CD4-positive, alpha-beta memory T cell (primary cell): ENCODE measurements at regions not wholly inside any gene's neighbourhood (a gene's known extent, or its start where the extent isn't known, plus 50 kb on each side); places are given as distances from the start of the nearest gene placed in this dataset.

ENCODE experiments used
- CTCF ChIA-PET: fragments of 350-600 bp; sonication (Branson Sonifier 250); formaldehyde crosslinking; loops from one replicate; lab custom pipeline; 2021; ENCODE audit warnings: inconsistent platforms; ENCODE audit not compliant: partially characterized antibody; lab: Charles Lee
- POLR2A ChIA-PET: fragments of 350-600 bp; sonication (Branson Sonifier 250); formaldehyde crosslinking; loops from one replicate; lab custom pipeline; 2021; ENCODE audit not compliant: partially characterized antibody; lab: Charles Lee
- DNase-seq, 5 donors: peaks; one replicate each; pipeline versions ENCODE4 v3.0.0 to v3.0.0-alpha.2; 2020 to 2022; ENCODE audit warnings: mixed read lengths in 1 of 5
- H3K27ac ChIP-seq: one replicate; pipeline ENCODE4 v1.7.0; 2013; ENCODE audit warnings: low read depth, low read length
- H3K27me3 ChIP-seq: 2 replicates; pipeline ENCODE4 v1.7.0; 2013; ENCODE audit warnings: mild to moderate bottlenecking, low read length, moderate library complexity; ENCODE audit not compliant: insufficient read depth
- H3K36me3 ChIP-seq: 2 replicates; pipeline ENCODE4 v1.7.0; 2013; ENCODE audit warnings: mild to moderate bottlenecking, low read length, moderate library complexity; ENCODE audit not compliant: insufficient read depth
- H3K4me1 ChIP-seq: 2 replicates; pipeline ENCODE4 v1.7.0; 2013; ENCODE audit warnings: mild to moderate bottlenecking, low read length, moderate library complexity; ENCODE audit not compliant: insufficient read depth
- H3K4me3 ChIP-seq, 2 donors: one replicate each; pipeline ENCODE4 v1.7.0; 2013; ENCODE audit warnings: low read length in 2 of 2, mild to moderate bottlenecking in 1 of 2
- H3K9me3 ChIP-seq, 2 donors: one replicate each; pipeline ENCODE4 v1.7.0; 2013; ENCODE audit warnings: low read length in 2 of 2, control low read depth in 1 of 2; ENCODE audit not compliant: control insufficient read depth in 1 of 2
- H3K27ac Mint-ChIP-seq, 7 donors: one replicate each; pipeline ENCODE4 v1.8.0; 2020 to 2021; ENCODE audit warnings: mixed read lengths in 7 of 7, mild to moderate bottlenecking in 6 of 7, inconsistent platforms in 3 of 7, moderate library complexity in 3 of 7
- H3K27me3 Mint-ChIP-seq, 2 donors: one replicate each; pipeline ENCODE4 v1.8.0; 2020 to 2021; ENCODE audit warnings: mixed read lengths in 2 of 2
- H3K36me3 Mint-ChIP-seq, 2 donors: one replicate each; pipeline ENCODE4 v1.8.0; 2020 to 2021; ENCODE audit warnings: mixed read lengths in 2 of 2, inconsistent platforms in 1 of 2, mild to moderate bottlenecking in 1 of 2
- H3K4me1 Mint-ChIP-seq, 4 donors: one replicate each; pipeline ENCODE4 v1.8.0; 2020 to 2021; ENCODE audit warnings: mixed read lengths in 4 of 4, mild to moderate bottlenecking in 1 of 4
- H3K4me3 Mint-ChIP-seq, 8 donors: one replicate each; pipeline ENCODE4 v1.8.0; 2020 to 2021; ENCODE audit warnings: mixed read lengths in 8 of 8, mild to moderate bottlenecking in 7 of 8, moderate library complexity in 6 of 8, inconsistent platforms in 3 of 8
- H3K9me3 Mint-ChIP-seq, 8 donors: one replicate each; pipeline ENCODE4 v1.8.0; 2020 to 2021; ENCODE audit warnings: mixed read lengths in 8 of 8, mild to moderate bottlenecking in 5 of 8, inconsistent platforms in 3 of 8, moderate library complexity in 1 of 8
- intact Hi-C: fragments of 100-400 bp; cut with micrococcal nuclease; formaldehyde crosslinking; loops from one replicate; pipeline ENCODE4 v1.15.1; 2023

DNA sequence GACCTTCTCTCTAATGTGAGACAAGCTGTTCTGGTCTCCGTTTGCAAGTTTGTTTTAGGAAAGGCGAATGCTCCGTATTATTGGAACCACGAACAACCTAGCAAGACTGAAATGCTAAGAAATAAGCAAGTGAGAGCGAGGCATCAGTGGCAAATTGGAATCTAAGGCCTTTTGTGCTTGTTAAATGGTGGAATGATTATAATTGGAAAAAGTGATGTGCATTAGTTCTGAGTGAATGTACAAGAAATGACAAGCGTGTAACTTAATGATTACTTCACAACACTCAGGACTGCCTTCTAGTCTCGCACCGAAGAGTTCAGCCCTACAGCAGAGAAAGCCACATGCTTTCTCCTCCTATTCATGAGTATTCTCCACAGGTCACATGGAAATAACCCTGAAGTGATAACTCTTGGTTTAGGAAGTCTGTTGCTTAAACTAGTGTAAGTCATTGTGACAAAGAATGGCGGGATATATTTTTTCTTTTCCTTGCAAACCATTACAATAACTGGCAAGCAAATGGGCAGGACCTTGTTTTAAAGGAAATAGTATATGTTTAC, 392.2 kb upstream of the FIGN start:
- ChIA-PET POLR2A (no interaction called here), CTCF (no interaction called here)
- Mint-ChIP-seq H3K9me3 (peaks cover 0 to 11% (median 3%) of the 10 kb centered on the region in 8 donors), H3K4me3 (no peak overlapping the region), H3K27ac (no peak overlapping the region), H3K4me1 (no peaks in the 10 kb centered on the region), H3K36me3 (no peaks in the 10 kb centered on the region), H3K27me3 (no peaks in the 10 kb centered on the region)
- no peak for DNase-seq
- no peaks in the 10 kb centered on the region for H3K4me1 ChIP-seq
- H3K27me3 ChIP-seq: no peaks in the 10 kb centered on the region
- intact Hi-C loops: no loop called here
- no peak overlapping the region for H3K4me3 ChIP-seq
- no peak overlapping the region for H3K27ac ChIP-seq
- H3K9me3 ChIP-seq: no peaks in the 10 kb centered on the region
- H3K36me3 ChIP-seq: no peaks in the 10 kb centered on the region

DNA sequence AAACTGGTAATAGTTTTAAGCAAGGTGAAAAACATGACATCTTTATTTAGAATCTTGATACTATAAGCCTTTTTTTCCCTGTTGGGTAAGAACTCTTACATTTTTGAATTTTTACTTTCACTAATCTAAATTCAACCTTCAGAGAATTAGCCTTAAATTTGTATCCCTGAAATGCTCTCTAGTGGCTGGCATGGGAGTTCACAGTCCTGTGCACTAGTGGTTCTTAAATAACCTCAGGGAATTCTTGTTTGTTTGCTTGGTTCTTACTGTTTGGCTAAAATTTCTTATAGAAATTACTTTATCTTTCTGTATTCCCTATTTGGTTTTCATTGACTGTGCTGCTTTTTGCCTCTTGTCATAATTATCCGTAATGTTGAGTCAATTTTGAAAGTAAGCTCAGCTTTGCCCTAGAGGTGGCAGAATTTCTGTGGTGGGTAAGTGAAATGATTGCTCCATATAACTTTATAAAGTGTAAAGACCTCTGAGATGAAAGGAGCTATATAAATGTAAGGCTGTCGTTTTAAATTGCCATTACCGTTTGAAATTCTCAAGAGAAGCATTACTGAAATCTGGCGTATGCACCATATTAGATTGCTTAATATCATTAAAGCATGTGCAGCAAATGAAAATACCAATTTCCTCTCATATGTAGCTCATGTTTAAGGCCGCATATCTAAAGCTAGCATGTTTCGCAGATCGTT, 391.3 kb upstream of the FIGN start:
- intact Hi-C loops: no loop called here
- Mint-ChIP-seq H3K4me3 (no peak overlapping the region), H3K4me1 (no peaks in the 10 kb centered on the region), H3K36me3 (no peaks in the 10 kb centered on the region), H3K9me3 (peaks cover 0 to 11% (median 3%) of the 10 kb centered on the region in 8 donors), H3K27me3 (no peaks in the 10 kb centered on the region), H3K27ac (no peak overlapping the region)
- DNase-seq: no peak
- Histone ChIP-seq H3K9me3 (no peaks in the 10 kb centered on the region), H3K27ac (no peak overlapping the region), H3K4me3 (no peak overlapping the region), H3K4me1 (no peaks in the 10 kb centered on the region), H3K36me3 (no peaks in the 10 kb centered on the region), H3K27me3 (no peaks in the 10 kb centered on the region)
- POLR2A ChIA-PET: no interaction called here
- CTCF ChIA-PET: no interaction called here

DNA sequence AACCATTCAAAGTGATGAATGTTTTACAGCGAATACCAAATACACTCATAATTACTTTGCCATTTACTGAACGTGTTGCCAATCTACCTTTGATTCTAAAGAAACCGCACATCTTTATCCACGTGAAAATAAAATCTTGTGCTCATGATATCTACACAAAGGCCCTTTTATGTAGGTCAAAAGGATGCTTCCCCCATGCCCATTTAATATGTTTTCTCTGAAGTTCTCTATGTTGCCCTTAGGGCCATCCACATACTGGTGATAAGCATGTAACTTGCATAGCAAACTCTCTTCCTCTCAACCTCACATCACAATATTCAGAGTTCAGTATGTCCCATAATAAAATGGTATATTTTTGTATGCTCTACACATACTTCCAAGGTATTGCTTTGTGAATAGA, 380.0 kb upstream of the FIGN start:
- H3K36me3 Mint-ChIP-seq: no peaks in the 10 kb centered on the region
- DNase-seq: no peak
- CTCF ChIA-PET: no interaction called here
- intact Hi-C loops: no loop called here
- no peaks in the 10 kb centered on the region for H3K4me1 ChIP-seq
- no peaks in the 10 kb centered on the region for H3K4me1 Mint-ChIP-seq
- no peaks in the 10 kb centered on the region for H3K27me3 Mint-ChIP-seq
- no peak overlapping the region for H3K4me3 ChIP-seq
- H3K27ac ChIP-seq: no peak overlapping the region
- peak overlapping the region in 1 of 7 donors; percentile 10 for H3K27ac Mint-ChIP-seq
- no peaks in the 10 kb centered on the region for H3K27me3 ChIP-seq
- POLR2A ChIA-PET: no interaction called here
- no peak overlapping the region for H3K4me3 Mint-ChIP-seq
- no peaks in the 10 kb centered on the region for H3K36me3 ChIP-seq
- H3K9me3 ChIP-seq: no peaks in the 10 kb centered on the region
- peaks cover 0 to 6% (median 3%) of the 10 kb centered on the region in 8 donors for H3K9me3 Mint-ChIP-seq

DNA sequence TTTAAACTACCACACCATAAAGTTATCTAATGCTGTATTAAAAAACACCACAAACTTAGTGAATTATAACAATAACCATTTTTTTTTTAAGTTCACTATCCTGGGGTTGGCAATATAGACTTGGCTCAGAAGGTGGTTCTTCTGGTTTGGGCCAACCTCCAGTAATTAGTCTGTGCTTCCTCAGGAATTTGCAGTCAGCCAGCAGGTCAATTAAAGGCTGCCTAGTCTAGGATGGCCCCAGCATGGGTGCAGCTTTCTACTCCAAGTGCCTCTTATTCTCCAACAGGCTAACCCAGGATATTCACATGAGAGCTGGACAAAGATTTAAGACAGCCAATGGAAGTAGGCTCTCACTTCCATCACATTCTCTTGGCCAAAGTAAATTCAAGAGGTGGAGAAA, 379.1 kb upstream of the FIGN start:
- Mint-ChIP-seq H3K9me3 (peaks cover 0 to 6% (median 3%) of the 10 kb centered on the region in 8 donors), H3K27ac (no peak overlapping the region), H3K27me3 (no peaks in the 10 kb centered on the region), H3K4me1 (no peaks in the 10 kb centered on the region), H3K4me3 (no peak overlapping the region), H3K36me3 (no peaks in the 10 kb centered on the region)
- no peaks in the 10 kb centered on the region for H3K9me3 ChIP-seq
- intact Hi-C loops: no loop called here
- H3K4me3 ChIP-seq: no peak overlapping the region
- no peak for DNase-seq
- no peaks in the 10 kb centered on the region for H3K36me3 ChIP-seq
- no peaks in the 10 kb centered on the region for H3K4me1 ChIP-seq
- ChIA-PET POLR2A (no interaction called here), CTCF (no interaction called here)
- H3K27me3 ChIP-seq: no peaks in the 10 kb centered on the region
- no peak overlapping the region for H3K27ac ChIP-seq

GRCh38 chr2:164112105-164112504, 376.3 kb upstream of the FIGN start:
- Mint-ChIP-seq H3K9me3 (peaks cover 0 to 6% (median 1%) of the 10 kb centered on the region in 8 donors), H3K27ac (no peak overlapping the region), H3K27me3 (no peaks in the 10 kb centered on the region), H3K36me3 (no peaks in the 10 kb centered on the region), H3K4me1 (no peaks in the 10 kb centered on the region), H3K4me3 (no peak overlapping the region)
- H3K36me3 ChIP-seq: no peaks in the 10 kb centered on the region
- H3K4me1 ChIP-seq: no peaks in the 10 kb centered on the region
- intact Hi-C loops: no loop called here
- CTCF ChIA-PET: no interaction called here
- POLR2A ChIA-PET: no interaction called here
- H3K4me3 ChIP-seq: no peak overlapping the region
- no peak overlapping the region for H3K27ac ChIP-seq
- no peaks in the 10 kb centered on the region for H3K27me3 ChIP-seq
- H3K9me3 ChIP-seq: no peaks in the 10 kb centered on the region
- DNase-seq: no peak

DNA sequence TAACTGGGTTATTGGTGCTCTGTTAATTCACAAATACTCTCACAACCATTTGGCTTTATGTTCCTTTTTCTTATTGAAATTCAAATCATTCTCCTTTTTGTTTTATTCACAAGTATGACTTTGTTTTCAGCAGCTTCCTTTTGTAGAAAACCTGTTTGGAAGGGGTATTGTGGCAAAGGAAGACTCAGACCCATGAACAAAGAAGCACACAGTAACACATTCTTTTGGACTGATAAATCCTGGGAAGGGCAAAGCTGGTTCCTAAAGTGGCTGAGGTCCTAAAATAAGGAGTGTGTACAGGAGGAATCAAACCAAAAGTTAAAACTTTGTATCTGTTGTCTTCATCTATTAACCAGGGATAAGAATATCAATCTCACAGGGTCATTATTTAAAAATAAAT, 374.7 kb upstream of the FIGN start:
- H3K4me3 Mint-ChIP-seq: no peak overlapping the region
- no peak overlapping the region for H3K27ac Mint-ChIP-seq
- H3K4me1 ChIP-seq: no peaks in the 10 kb centered on the region
- intact Hi-C loops: no loop called here
- no peaks in the 10 kb centered on the region for H3K36me3 Mint-ChIP-seq
- peaks cover 0 to 7% (median 1%) of the 10 kb centered on the region in 8 donors for H3K9me3 Mint-ChIP-seq
- H3K27me3 ChIP-seq: no peaks in the 10 kb centered on the region
- no peak for DNase-seq
- H3K4me3 ChIP-seq: no peak overlapping the region
- CTCF ChIA-PET: no interaction called here
- POLR2A ChIA-PET: no interaction called here
- no peaks in the 10 kb centered on the region for H3K27me3 Mint-ChIP-seq
- no peak overlapping the region for H3K27ac ChIP-seq
- no peaks in the 10 kb centered on the region for H3K9me3 ChIP-seq
- no peaks in the 10 kb centered on the region for H3K36me3 ChIP-seq
- H3K4me1 Mint-ChIP-seq: no peaks in the 10 kb centered on the region

GRCh38 chr2:164109006-164109405, 373.2 kb upstream of the FIGN start:
- CTCF ChIA-PET: no interaction called here
- Mint-ChIP-seq H3K27me3 (no peaks in the 10 kb centered on the region), H3K9me3 (peaks cover 0 to 13% (median 3%) of the 10 kb centered on the region in 8 donors), H3K27ac (no peak overlapping the region), H3K36me3 (no peaks in the 10 kb centered on the region), H3K4me1 (no peaks in the 10 kb centered on the region), H3K4me3 (no peak overlapping the region)
- H3K4me3 ChIP-seq: no peak overlapping the region
- H3K4me1 ChIP-seq: no peaks in the 10 kb centered on the region
- no peaks in the 10 kb centered on the region for H3K9me3 ChIP-seq
- H3K27ac ChIP-seq: no peak overlapping the region
- POLR2A ChIA-PET: no interaction called here
- no peaks in the 10 kb centered on the region for H3K27me3 ChIP-seq
- DNase-seq: no peak
- intact Hi-C loops: no loop called here
- H3K36me3 ChIP-seq: no peaks in the 10 kb centered on the region
